SU-DHL-6 (cell line): ENCODE measurements at regions not wholly inside any gene's neighbourhood (a gene's known extent, or its start where the extent isn't known, plus 50 kb on each side); places are given as distances from the start of the nearest gene placed in this dataset.

Source experiments
- H2AFZ ChIP-seq: fragments of 200-600 bp; sonication (generic); 2 replicates; pipeline ENCODE4 v1.6.1; 2014; ENCODE audit warnings: low read depth, mild to moderate bottlenecking, moderate library complexity, mixed read lengths, antibody characterized with exemption, low read length; ENCODE audit not compliant: severe bottlenecking
- H3F3A ChIP-seq: fragments of 200-600 bp; shearing (Covaris generic); 2 replicates; pipeline ENCODE4 v1.6.0; 2016; ENCODE audit warnings: antibody characterized with exemption, mild to moderate bottlenecking; ENCODE audit not compliant: insufficient read depth
- H3K27ac ChIP-seq: fragments of 200-600 bp; sonication (generic); 2 replicates; pipeline ENCODE4 v1.5.1; 2016; ENCODE audit warnings: low read depth, mild to moderate bottlenecking, low read length, moderate library complexity, mixed read lengths
- H3K27me3 ChIP-seq: fragments of 200-600 bp; sonication (generic), shearing (Covaris generic); 2 replicates; pipeline ENCODE4 v1.6.0; 2014; ENCODE audit warnings: mild to moderate bottlenecking, low read length
- H3K36me3 ChIP-seq: fragments of 200-600 bp; sonication (generic); 2 replicates; pipeline ENCODE4 v1.6.1; 2014; ENCODE audit warnings: mild to moderate bottlenecking, low read length, mixed read lengths
- H3K4me2 ChIP-seq: fragments of 300-600, 200-600 bp; shearing (Covaris generic), sonication (generic); 2 replicates; pipeline ENCODE4 v1.6.0; 2014; ENCODE audit warnings: low read length, low read depth, mild to moderate bottlenecking; ENCODE audit not compliant: poor library complexity, severe bottlenecking
- H3K4me3 ChIP-seq: fragments of 200-600 bp; sonication (generic); 2 replicates; pipeline ENCODE4 v1.5.1; 2014; ENCODE audit warnings: antibody characterized with exemption, low read length, mild to moderate bottlenecking, mixed read lengths; ENCODE audit not compliant: insufficient read depth, poor library complexity, severe bottlenecking
- H3K79me2 ChIP-seq: fragments of 200-600 bp; sonication (generic); 2 replicates; pipeline ENCODE4 v1.6.1; 2014; ENCODE audit warnings: mild to moderate bottlenecking, low read length, moderate library complexity; ENCODE audit not compliant: insufficient read depth
- H3K9ac ChIP-seq: fragments of 200-600 bp; sonication (generic); 2 replicates; pipeline ENCODE4 v1.7.0; 2014; ENCODE audit warnings: mild to moderate bottlenecking, low read length
- H3K9me2 ChIP-seq: fragments of 200-600 bp; sonication (generic); replicated peaks from 2 replicates; pipeline ENCODE4 v1.6.1; 2014; ENCODE audit warnings: low read length; ENCODE audit not compliant: insufficient read depth
- H3K9me3 ChIP-seq: fragments of 200-600 bp; sonication (generic); 2 replicates; pipeline ENCODE4 v1.6.1; 2014; ENCODE audit warnings: low read length, mixed read lengths; ENCODE audit not compliant: insufficient read depth
- H4K20me1 ChIP-seq: fragments of 200-600 bp; sonication (generic); 2 replicates; pipeline ENCODE4 v1.6.1; 2014; ENCODE audit warnings: low read depth, mild to moderate bottlenecking, antibody characterized with exemption, low read length, moderate library complexity, mixed read lengths
- CTCF ChIP-seq: fragments of 200-600 bp; sonication (generic); IDR thresholded peaks from one replicate; pipeline ENCODE4 v1.5.1; 2017; ENCODE audit warnings: antibody characterized with exemption, mild to moderate bottlenecking, low read length, moderate library complexity; ENCODE audit not compliant: insufficient read depth, poor library complexity, severe bottlenecking
- EZH2phosphoT487 ChIP-seq: fragments of 200-600 bp; sonication (generic), shearing (Covaris generic); conservative IDR thresholded peaks from 2 replicates; pipeline ENCODE4 v1.6.1; 2018; ENCODE audit warnings: mild to moderate bottlenecking, antibody characterized with exemption, low read length, moderate library complexity, mixed read lengths

- Histone ChIP-seq H3K9ac (no peak overlapping the region), H2AFZ (no peak overlapping the region), H3K27ac (no peak overlapping the region), H3K9me3 (no peaks in the 10 kb centered on the region), H3K36me3 (no peaks in the 10 kb centered on the region), H3K9me2 (no peaks in the 10 kb centered on the region), H3K79me2 (no peaks in the 10 kb centered on the region), H3K27me3 (no peaks in the 10 kb centered on the region), H3K4me2 (no peak overlapping the region), H3F3A (no peaks in the 10 kb centered on the region), H3K4me3 (no peak overlapping the region), H4K20me1 (no peaks in the 10 kb centered on the region)
- TF ChIP-seq EZH2phosphoT487, result no peak
- no peak for TF ChIP-seq CTCF
Measured at GRCh38 chr9:93814077-93814956, 140.8 kb downstream of the BARX1 start.

GRCh38 chr9:93813221-93814076, 141.7 kb downstream of the BARX1 start:
- TF ChIP-seq CTCF, result no peak
- no peak for TF ChIP-seq EZH2phosphoT487

GRCh38 chr9:93812410-93812668, 142.8 kb downstream of the BARX1 start:
- Histone ChIP-seq H3F3A (no peaks in the 10 kb centered on the region), H3K27me3 (no peaks in the 10 kb centered on the region), H3K4me3 (no peak overlapping the region), H3K9me3 (no peaks in the 10 kb centered on the region), H4K20me1 (no peaks in the 10 kb centered on the region), H3K79me2 (no peaks in the 10 kb centered on the region), H2AFZ (no peak overlapping the region), H3K27ac (no peak overlapping the region), H3K4me2 (no peak overlapping the region), H3K9ac (no peak overlapping the region), H3K9me2 (no peaks in the 10 kb centered on the region), H3K36me3 (no peaks in the 10 kb centered on the region)
- no peak for TF ChIP-seq EZH2phosphoT487
- TF ChIP-seq CTCF, result no peak

More at GRCh38 chr9:93813221-93814076, 141.7 kb downstream of the BARX1 start:
- H2AFZ ChIP-seq, result no peak overlapping the region
- H3K79me2 ChIP-seq, result no peaks in the 10 kb centered on the region
- H3K9me2 ChIP-seq, result no peaks in the 10 kb centered on the region
- H3K4me2 ChIP-seq, result no peak overlapping the region
- no peak overlapping the region for H3K4me3 ChIP-seq
- H4K20me1 ChIP-seq, result no peaks in the 10 kb centered on the region
- H3K36me3 ChIP-seq, result no peaks in the 10 kb centered on the region
- no peak overlapping the region for H3K27ac ChIP-seq
- no peaks in the 10 kb centered on the region for H3K27me3 ChIP-seq
- no peaks in the 10 kb centered on the region for H3K9me3 ChIP-seq
- no peaks in the 10 kb centered on the region for H3F3A ChIP-seq
- no peak overlapping the region for H3K9ac ChIP-seq
